Ascending aorta (tissue), 2 donors: ENCODE measurements at regions not wholly inside any gene's neighbourhood (a gene's known extent, or its start where the extent isn't known, plus 50 kb on each side); places are given as distances from the start of the nearest gene placed in this dataset.
"Not testable (repeated sequence)": the region's sequence is repeated elsewhere in the genome, so short reads cannot be mapped to it uniquely, and the experiment has no call there.

ENCODE experiments used
- DNase-seq, 2 donors: peaks; one replicate each; pipeline ENCODE4 v3.0.0-alpha.2; 2019; ENCODE audit warnings: low spot score in 2 of 2
- H3K27ac ChIP-seq, 2 donors: fragments of 200-600 bp; sonication (generic); one replicate each; pipeline ENCODE4 v1.5.1; 2016 to 2017; ENCODE audit warnings: mild to moderate bottlenecking in 1 of 2
- H3K27me3 ChIP-seq: fragments of 200-600 bp; sonication (generic); one replicate; pipeline ENCODE4 v1.5.1; 2017
- H3K36me3 ChIP-seq, 2 donors: fragments of 200-600 bp; sonication (generic); one replicate each; pipeline ENCODE4 v1.5.1; 2016
- H3K4me1 ChIP-seq, 2 donors: fragments of 200-600 bp; sonication (generic); one replicate each; pipeline ENCODE4 v1.5.1; 2016 to 2017; ENCODE audit warnings: mild to moderate bottlenecking in 1 of 2
- H3K4me3 ChIP-seq, 2 donors: fragments of 200-600 bp; sonication (generic); one replicate each; pipeline ENCODE4 v1.5.1; 2016 to 2017; ENCODE audit warnings: mild to moderate bottlenecking in 1 of 2
- H3K9me3 ChIP-seq, 2 donors: fragments of 200-600 bp; sonication (generic); one replicate each; pipeline ENCODE4 v1.5.1; 2016
- CTCF ChIP-seq, 3 experiments: fragments of 200-600 bp in 2 of 3; fragments of 450-650 bp in 1 of 3; sonication (generic) in 2 of 3; IDR thresholded peaks; one replicate each; pipeline ENCODE4 v1.5.1; 2016 to 2019; ENCODE audit warnings: antibody characterized with exemption in 3 of 3, mild to moderate bottlenecking in 1 of 3, moderate library complexity in 1 of 3
- intact Hi-C: fragments of 100-400 bp; cut with DNase I; formaldehyde crosslinking; loops from one replicate; pipeline ENCODE4 v1.15.1; 2023

DNA sequence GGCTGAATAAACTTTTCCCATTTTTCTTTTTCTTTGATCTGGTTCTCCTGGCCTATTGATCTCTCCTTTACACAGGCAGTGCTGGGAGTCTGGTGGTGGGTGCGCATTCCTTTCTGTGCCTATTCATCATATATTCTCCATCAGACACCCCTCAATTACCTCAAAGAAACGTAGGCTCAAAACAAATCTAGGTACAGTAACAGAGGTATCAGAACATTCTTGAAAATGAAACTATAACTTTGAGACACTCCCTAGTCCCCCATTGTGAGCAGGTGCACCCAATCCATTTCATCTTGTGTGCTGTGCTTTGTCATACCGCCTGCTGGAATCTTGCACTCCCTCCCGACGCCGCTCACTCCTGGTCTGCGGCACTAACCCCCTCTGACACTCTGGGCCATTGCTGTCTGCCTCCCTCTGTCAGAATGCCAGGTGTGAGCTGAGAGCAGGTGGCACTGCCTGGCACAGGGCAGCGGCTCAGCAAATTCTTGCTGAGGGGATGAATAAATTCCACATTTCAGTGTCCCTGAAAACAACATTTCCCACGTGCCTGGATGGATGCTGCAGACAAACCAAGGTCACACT lies 303.4 kb upstream of the EXOC2 start:
- intact Hi-C loops = no loop called here
- H3K4me3 ChIP-seq = no peak overlapping the region
- no peaks in the 10 kb centered on the region for H3K27me3 ChIP-seq
- H3K9me3 ChIP-seq = no peaks in the 10 kb centered on the region
- DNase-seq = no peak
- no peaks in the 10 kb centered on the region for H3K4me1 ChIP-seq
- no peak overlapping the region for H3K27ac ChIP-seq
- no peak for TF ChIP-seq CTCF (IDR thresholded peaks at IDR 0.05)
- H3K36me3 ChIP-seq = no peaks in the 10 kb centered on the region

GRCh38 chr6:991192-991591 lies 298.3 kb upstream of the EXOC2 start:
- no peaks in the 10 kb centered on the region for H3K4me1 ChIP-seq
- H3K4me3 ChIP-seq = no peak overlapping the region
- H3K9me3 ChIP-seq = no peaks in the 10 kb centered on the region
- no peaks in the 10 kb centered on the region for H3K27me3 ChIP-seq
- no peaks in the 10 kb centered on the region for H3K36me3 ChIP-seq
- no peak overlapping the region for H3K27ac ChIP-seq
- no peak for TF ChIP-seq CTCF (IDR thresholded peaks at IDR 0.05)
- no peak for DNase-seq
- intact Hi-C loops = no loop called here

DNA sequence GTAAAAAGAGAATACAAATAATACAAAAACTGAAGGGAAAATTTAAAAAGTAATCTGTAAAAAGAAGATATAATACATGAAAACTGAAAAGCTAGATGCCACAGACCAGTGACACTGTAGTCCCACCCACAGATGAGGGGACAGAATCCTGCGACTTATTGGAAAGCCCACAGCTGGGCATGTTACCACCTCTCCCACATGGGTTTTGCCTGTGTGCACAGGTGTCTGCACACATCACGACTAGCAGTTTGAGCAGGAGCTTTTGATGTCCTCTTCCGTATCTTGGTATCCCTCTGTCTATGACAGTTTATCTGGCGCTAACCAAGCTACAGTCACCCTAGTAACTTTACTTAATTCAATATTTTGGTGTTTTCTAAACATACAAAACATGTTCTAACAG lies 291.1 kb upstream of the EXOC2 start:
- no peaks in the 10 kb centered on the region for H3K4me1 ChIP-seq
- no peak for DNase-seq
- TF ChIP-seq CTCF (IDR thresholded peaks at IDR 0.05) = no peak
- H3K27ac ChIP-seq = no peak overlapping the region
- no peaks in the 10 kb centered on the region for H3K36me3 ChIP-seq
- no peaks in the 10 kb centered on the region for H3K27me3 ChIP-seq
- H3K9me3 ChIP-seq = no peaks in the 10 kb centered on the region
- no peak overlapping the region for H3K4me3 ChIP-seq
- intact Hi-C loops = no loop called here

- no peaks in the 10 kb centered on the region for H3K27me3 ChIP-seq
Observed at GRCh38 chr6:978937-979685, 286.2 kb upstream of the EXOC2 start.

GRCh38 chr6:977226-977625 lies 284.3 kb upstream of the EXOC2 start:
- H3K27me3 ChIP-seq, H3K4me3 ChIP-seq, intact Hi-C loops, H3K9me3 ChIP-seq, H3K27ac ChIP-seq, H3K4me1 ChIP-seq, H3K36me3 ChIP-seq, DNase-seq: not testable (repeated sequence)

More at GRCh38 chr6:978937-979685, 286.2 kb upstream of the EXOC2 start:
- Histone ChIP-seq H3K4me1 (no peaks in the 10 kb centered on the region), H3K27ac (no peak overlapping the region), H3K9me3 (peaks cover 0 to 9% of the 10 kb centered on the region in 2 donors), H3K4me3 (no peak overlapping the region), H3K36me3 (no peaks in the 10 kb centered on the region)
- no peak for DNase-seq
- no peak for TF ChIP-seq CTCF (IDR thresholded peaks at IDR 0.05)
- intact Hi-C loops = no loop called here

DNA sequence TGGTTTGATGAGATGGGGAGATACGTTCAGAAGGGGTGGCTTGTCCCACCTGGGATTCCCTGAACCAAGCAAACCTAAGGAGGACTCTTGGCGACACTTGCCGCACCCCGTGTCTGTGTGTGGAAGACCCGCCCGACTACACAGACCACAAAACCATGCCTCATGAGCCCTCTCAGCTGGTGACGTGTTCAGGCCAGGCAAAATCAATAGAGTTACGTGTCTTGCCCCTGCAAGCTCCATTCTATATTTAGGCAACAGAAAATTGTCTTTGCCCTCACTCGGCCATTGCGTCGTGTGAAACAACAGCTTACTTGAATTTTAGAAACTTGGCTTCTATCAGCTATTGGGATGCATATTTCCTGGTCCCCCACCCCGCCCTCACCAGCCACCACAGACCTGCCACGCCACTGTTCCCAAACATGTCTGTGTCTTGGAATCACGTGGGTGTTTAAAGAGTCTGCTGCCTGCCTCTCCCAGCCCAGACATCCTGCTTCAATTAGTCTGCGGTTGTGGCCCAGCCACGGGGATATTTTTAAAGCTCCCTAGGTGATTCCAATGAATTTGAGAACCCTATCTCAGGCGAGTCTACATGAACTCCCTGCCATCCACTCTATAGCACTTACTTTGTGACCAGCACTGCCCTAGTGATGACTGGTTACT lies 279.2 kb upstream of the EXOC2 start:
- Histone ChIP-seq H3K27me3 (no peaks in the 10 kb centered on the region), H3K36me3 (no peaks in the 10 kb centered on the region), H3K9me3 (peaks cover 0 to 4% of the 10 kb centered on the region in 2 donors), H3K27ac (no peak overlapping the region), H3K4me1 (no peaks in the 10 kb centered on the region), H3K4me3 (no peak overlapping the region)
- no peak for DNase-seq
- TF ChIP-seq CTCF (IDR thresholded peaks at IDR 0.05) = no peak
- intact Hi-C loops = no loop called here
